HEK293T (cell line): ENCODE measurements at regions not wholly inside any gene's neighbourhood (a gene's known extent, or its start where the extent isn't known, plus 50 kb on each side); places are given as distances from the start of the nearest gene placed in this dataset.

Experiments
- CTCF ChIA-PET: fragments of 350-600 bp; formaldehyde crosslinking; extraction: SDS; loops from one replicate; lab custom pipeline; 2021; ENCODE audit warnings: antibody characterized with exemption, inconsistent platforms; lab: Yijun Ruan, JAX
- POLR2A ChIA-PET: fragments of 350-600 bp; formaldehyde crosslinking; extraction: SDS; loops from one replicate; lab custom pipeline; 2020; ENCODE audit warnings: antibody characterized with exemption, inconsistent platforms; lab: Yijun Ruan, JAX
- DNase-seq: peaks from one replicate; pipeline ENCODE4 v3.0.0; 2012; ENCODE audit warnings: mixed read lengths; ENCODE audit errors: extremely low spot score
- ARNT ChIP-seq: fragments of 450-650 bp; IDR thresholded peaks from 2 replicates; pipeline ENCODE4 v1.6.1; 2017; ENCODE audit warnings: mild to moderate bottlenecking
- BHLHE40 ChIP-seq: fragments of 450-650 bp; IDR thresholded peaks from 2 replicates; pipeline ENCODE4 v1.6.1; 2016; ENCODE audit warnings: mild to moderate bottlenecking, moderate library complexity, borderline replicate concordance
- CTBP1 ChIP-seq: fragments of 450-650 bp; IDR thresholded peaks from 2 replicates; pipeline ENCODE4 v1.6.1; 2016; ENCODE audit warnings: borderline replicate concordance
- ELF4 ChIP-seq: fragments of 450-650 bp; IDR thresholded peaks from 2 replicates; pipeline ENCODE4 v1.6.1; 2017; ENCODE audit warnings: antibody characterized with exemption
- FOXA1 ChIP-seq: fragments of 450-650 bp; IDR thresholded peaks from 2 replicates; pipeline ENCODE4 v1.6.1; 2016; ENCODE audit warnings: mild to moderate bottlenecking
- FOXK2 ChIP-seq: fragments of 450-650 bp; IDR thresholded peaks from 2 replicates; pipeline ENCODE4 v1.6.1; 2016; ENCODE audit warnings: mild to moderate bottlenecking
- FOXM1 ChIP-seq: fragments of 450-650 bp; IDR thresholded peaks from 2 replicates; pipeline ENCODE4 v1.6.1; 2017; ENCODE audit warnings: mild to moderate bottlenecking, borderline replicate concordance
- HDGF ChIP-seq: fragments of 450-650 bp; IDR thresholded peaks from 2 replicates; pipeline ENCODE4 v1.6.1; 2017; ENCODE audit warnings: antibody characterized with exemption, borderline replicate concordance
- L3MBTL2 ChIP-seq: fragments of 450-650 bp; conservative IDR thresholded peaks from 2 replicates; pipeline ENCODE4 v1.6.1; 2016; ENCODE audit warnings: mild to moderate bottlenecking
- LEF1 ChIP-seq: fragments of 450-650 bp; IDR thresholded peaks from 2 replicates; pipeline ENCODE4 v1.6.1; 2017; ENCODE audit warnings: mild to moderate bottlenecking, borderline replicate concordance
- NFRKB ChIP-seq: fragments of 450-650 bp; IDR thresholded peaks from 2 replicates; pipeline ENCODE4 v1.6.1; 2016; ENCODE audit warnings: mild to moderate bottlenecking, moderate library complexity
- SP1 ChIP-seq: fragments of 450-650 bp; IDR thresholded peaks from 2 replicates; pipeline ENCODE4 v1.6.1; 2017
- SUZ12 ChIP-seq: fragments of 450-650 bp; IDR thresholded peaks from 2 replicates; pipeline ENCODE4 v1.6.1; 2016; ENCODE audit warnings: mild to moderate bottlenecking
- TARDBP ChIP-seq: fragments of 450-650 bp; IDR thresholded peaks from 2 replicates; pipeline ENCODE4 v1.6.1; 2016
- ZNF384 ChIP-seq: fragments of 450-650 bp; IDR thresholded peaks from 2 replicates; pipeline ENCODE4 v1.6.1; 2016
- TF ChIP-seq, protein P1 (sequence below): fragments of 450-650 bp; IDR thresholded peaks from 2 replicates; pipeline ENCODE4 v1.6.1; 2016

DNA sequence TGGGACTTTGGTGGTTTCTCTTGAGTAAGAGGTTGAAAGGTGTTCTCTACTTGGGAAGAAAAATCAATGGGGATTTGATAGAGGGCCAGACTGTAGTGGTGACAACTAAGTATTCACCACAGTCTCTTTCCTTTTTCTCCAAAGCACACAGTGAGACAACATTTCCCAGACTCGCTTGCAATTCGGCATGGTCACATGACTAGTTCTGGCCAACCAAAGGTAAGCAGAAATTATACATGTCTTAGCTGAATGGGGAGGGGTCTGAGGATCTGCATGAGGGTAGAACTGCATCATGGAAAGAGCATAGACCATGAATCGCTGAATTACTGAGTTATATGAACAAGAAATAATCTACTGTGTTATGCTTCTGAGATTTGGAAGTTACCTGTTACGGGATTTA is 144.5 kb upstream of the MYRIP start:
- no peak for DNase-seq
- no peak for TF ChIP-seq NFRKB
- no peak for TF ChIP-seq FOXM1
- no peak for TF ChIP-seq TARDBP
- no peak for TF ChIP-seq ELF4
- TF ChIP-seq FOXA1: no peak
- ChIA-PET POLR2A (no interaction called here), CTCF (no interaction called here)

DNA sequence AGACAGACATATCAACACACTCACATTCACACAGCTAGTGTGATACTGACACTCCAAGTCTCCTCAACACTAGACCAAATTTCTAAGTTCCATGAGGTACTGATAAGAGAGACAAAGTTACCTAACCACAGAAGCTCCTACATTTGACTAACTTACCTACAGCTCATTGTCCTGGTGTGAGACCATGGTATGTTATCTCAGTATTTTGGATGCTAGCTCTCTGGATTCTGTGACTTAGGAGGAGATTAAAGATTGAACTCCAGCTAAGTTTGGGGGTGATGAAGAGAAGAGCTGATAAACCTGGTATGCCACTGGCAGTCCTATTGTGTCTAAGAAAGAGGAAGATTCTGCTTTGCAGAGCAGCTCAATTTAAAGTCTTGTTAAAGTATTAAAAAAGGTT is 144.0 kb upstream of the MYRIP start:
- ChIA-PET POLR2A (no interaction called here), CTCF (no interaction called here)
- TF ChIP-seq FOXK2 (no peak), ARNT (no peak), SP1 (no peak), ZNF384 (no peak), FOXA1 (no peak), L3MBTL2 (no peak), NFRKB (no peak), TARDBP (no peak), LEF1 (no peak), CTBP1 (no peak), SUZ12 (no peak), FOXM1 (no peak), HDGF (no peak), ELF4 (no peak)
- TF ChIP-seq, protein P1, sequence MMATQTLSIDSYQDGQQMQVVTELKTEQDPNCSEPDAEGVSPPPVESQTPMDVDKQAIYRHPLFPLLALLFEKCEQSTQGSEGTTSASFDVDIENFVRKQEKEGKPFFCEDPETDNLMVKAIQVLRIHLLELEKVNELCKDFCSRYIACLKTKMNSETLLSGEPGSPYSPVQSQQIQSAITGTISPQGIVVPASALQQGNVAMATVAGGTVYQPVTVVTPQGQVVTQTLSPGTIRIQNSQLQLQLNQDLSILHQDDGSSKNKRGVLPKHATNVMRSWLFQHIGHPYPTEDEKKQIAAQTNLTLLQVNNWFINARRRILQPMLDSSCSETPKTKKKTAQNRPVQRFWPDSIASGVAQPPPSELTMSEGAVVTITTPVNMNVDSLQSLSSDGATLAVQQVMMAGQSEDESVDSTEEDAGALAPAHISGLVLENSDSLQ: no peak
- DNase-seq: no peak

- TF ChIP-seq, protein P1: no peak
- TF ChIP-seq NFRKB: no peak
- no peak for TF ChIP-seq L3MBTL2
- TF ChIP-seq SUZ12: no peak
- no peak for TF ChIP-seq TARDBP
- TF ChIP-seq FOXA1: no peak
- TF ChIP-seq HDGF: no peak
- no peak for TF ChIP-seq SP1
- TF ChIP-seq BHLHE40: no peak
- TF ChIP-seq FOXM1: no peak
- no peak for TF ChIP-seq LEF1
- TF ChIP-seq ELF4: no peak
- no peak for TF ChIP-seq ARNT
- no peak for TF ChIP-seq ZNF384
These were observed 141.0 kb upstream of the MYRIP start for GRCh38 chr3:39668420-39668819.

DNA sequence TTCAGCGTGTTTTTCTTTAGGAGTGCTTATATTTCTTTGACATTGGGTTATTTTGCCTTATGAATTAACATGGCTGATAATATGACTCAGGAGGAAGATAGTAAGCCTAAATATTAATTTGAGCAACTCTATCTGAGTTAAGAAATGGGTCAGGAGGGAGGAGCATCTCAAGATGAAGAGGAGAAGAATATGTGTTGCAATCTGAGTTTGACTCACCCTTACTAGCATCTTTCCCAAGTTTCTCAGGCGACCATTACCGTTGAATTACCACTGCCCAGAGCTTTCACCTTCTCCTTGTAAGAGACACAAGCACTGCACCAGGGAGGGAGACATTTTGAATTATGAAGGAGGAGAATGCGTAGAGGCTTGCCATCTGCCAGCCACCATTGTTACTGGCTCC is 138.3 kb upstream of the MYRIP start:
- ChIA-PET POLR2A (no interaction called here), CTCF (no interaction called here)
- TF ChIP-seq HDGF (no peak), ARNT (no peak), FOXA1 (no peak), SUZ12 (no peak), ELF4 (no peak), BHLHE40 (no peak), CTBP1 (no peak), NFRKB (no peak), SP1 (no peak), L3MBTL2 (no peak), LEF1 (no peak), ZNF384 (no peak), TARDBP (no peak), FOXM1 (no peak), FOXK2 (no peak)
- TF ChIP-seq, protein P1: no peak
- DNase-seq: no peak

More at GRCh38 chr3:39668420-39668819, 141.0 kb upstream of the MYRIP start:
- DNase-seq: peak; percentile 42
- CTCF ChIA-PET: interaction anchor here (0.6 kb wide), 1 partner anchor 111 kb away, joined by 3 read pairs; no protein-coding TSS in a partner anchor
- POLR2A ChIA-PET: no interaction called here

- TF ChIP-seq SUZ12: no peak
- no peak for TF ChIP-seq FOXM1
- no peak for TF ChIP-seq FOXA1
- no peak for TF ChIP-seq CTBP1
- TF ChIP-seq ARNT: no peak
- TF ChIP-seq NFRKB: no peak
- no peak for TF ChIP-seq L3MBTL2
- ChIA-PET POLR2A (no interaction called here), CTCF (no interaction called here)
- no peak for DNase-seq
These were observed 137.8 kb upstream of the MYRIP start for GRCh38 chr3:39671600-39671999.

GRCh38 chr3:39705351-39705900 is 104.0 kb upstream of the MYRIP start:
- ChIA-PET CTCF (interaction anchor here (0.7 kb wide), 1 partner anchor 473 kb away, joined by 4 read pairs; no protein-coding TSS in a partner anchor), POLR2A (no interaction called here)
- DNase-seq: no peak
- TF ChIP-seq ARNT (no peak), SP1 (no peak), CTBP1 (no peak), HDGF (no peak), TARDBP (no peak), LEF1 (no peak)
